ENCODE measurements at regions not wholly inside any gene's neighbourhood (a gene's known extent, or its start where the extent isn't known, plus 50 kb on each side); places are given as distances from the start of the nearest gene placed in this dataset.

GRCh38 chr2:3071685-3072263 is 305.8 kb downstream of the EIPR1 start:
- no peaks in the 10 kb centered on the region for H3K9me3 ChIP-seq (ENCODE audit: insufficient read depth, low read depth)
- no peaks in the 10 kb centered on the region for H4K20me1 ChIP-seq (ENCODE audit: insufficient read depth)
- H3K27ac ChIP-seq = no peak overlapping the region
- no peak overlapping the region for H2AFZ ChIP-seq
- intact Hi-C loops (cut with micrococcal nuclease; ENCODE audit: unreplicated experiment) = no loop called here
- H3K36me3 ChIP-seq (ENCODE audit: low read depth) = no peaks in the 10 kb centered on the region
- no peak for DNase-seq
- ChIA-PET CTCF (interaction anchor here (0.7 kb wide), 1 partner anchor 16 kb away, joined by 3 read pairs; no protein-coding TSS in a partner anchor), POLR2A (ENCODE audit: unreplicated experiment) (no interaction called here)
- H3K4me3 ChIP-seq = no peak overlapping the region
- no TSS peak for BruUV-seq (replicated peaks)
- no peak overlapping the region for H3K4me2 ChIP-seq
- H3K9me2 ChIP-seq (ENCODE audit: insufficient read depth) = no peaks in the 10 kb centered on the region
- TF ChIP-seq CTCF (conservative IDR thresholded peaks at IDR 0.05) (no peak), EZH2 (IDR thresholded peaks at IDR 0.05; ENCODE audit: low read depth) (no peak)
- peaks cover 97% of the 10 kb centered on the region for H3K27me3 ChIP-seq (ENCODE audit: insufficient read depth, low read depth)
- H3F3A ChIP-seq (ENCODE audit: insufficient read depth, low read depth) = no peaks in the 10 kb centered on the region
- no peaks in the 10 kb centered on the region for H3K4me1 ChIP-seq (replicated peaks; ENCODE audit: insufficient read depth)
- H3K79me2 ChIP-seq (ENCODE audit: low read depth) = no peaks in the 10 kb centered on the region

DNA sequence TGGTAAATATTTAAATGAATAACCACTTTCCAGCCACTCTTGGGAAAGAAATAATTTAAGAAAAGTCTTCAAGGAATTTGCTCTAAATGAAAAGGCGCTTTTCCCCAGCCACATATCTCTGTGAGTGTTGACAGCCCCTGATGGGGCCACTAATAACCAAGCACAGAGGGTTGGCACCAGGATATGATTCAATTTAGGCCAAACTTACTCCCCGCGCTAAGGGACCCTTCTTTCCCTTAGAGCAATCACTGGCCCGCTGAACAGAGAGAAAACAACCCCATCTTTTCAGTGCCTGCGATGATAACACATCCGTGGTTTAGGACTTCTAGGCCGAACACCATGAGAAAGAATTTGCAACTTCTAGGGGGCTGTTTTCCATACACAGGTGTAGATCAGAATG is 310.8 kb downstream of the EIPR1 start:
- Histone ChIP-seq H3K4me1 (replicated peaks; ENCODE audit: insufficient read depth) (no peaks in the 10 kb centered on the region), H3F3A (ENCODE audit: insufficient read depth, low read depth) (no peaks in the 10 kb centered on the region), H3K4me3 (no peak overlapping the region), H3K27ac (no peak overlapping the region), H3K9me2 (ENCODE audit: insufficient read depth) (no peaks in the 10 kb centered on the region), H3K79me2 (ENCODE audit: low read depth) (no peaks in the 10 kb centered on the region), H3K27me3 (ENCODE audit: insufficient read depth, low read depth) (peaks cover 97% of the 10 kb centered on the region), H4K20me1 (ENCODE audit: insufficient read depth) (no peaks in the 10 kb centered on the region), H3K9me3 (ENCODE audit: insufficient read depth, low read depth) (no peaks in the 10 kb centered on the region), H2AFZ (no peak overlapping the region), H3K36me3 (ENCODE audit: low read depth) (no peaks in the 10 kb centered on the region), H3K4me2 (no peak overlapping the region)
- no peak for DNase-seq
- POLR2A ChIA-PET (ENCODE audit: unreplicated experiment) = no interaction called here
- CTCF ChIA-PET = no interaction called here
- intact Hi-C loops (cut with micrococcal nuclease; ENCODE audit: unreplicated experiment) = no loop called here
- no peak for TF ChIP-seq CTCF (conservative IDR thresholded peaks at IDR 0.05)
- no peak for TF ChIP-seq EZH2 (IDR thresholded peaks at IDR 0.05; ENCODE audit: low read depth)
- BruUV-seq (replicated peaks) = no TSS peak

- ChIA-PET POLR2A (ENCODE audit: unreplicated experiment) (no interaction called here), CTCF (no interaction called here)
- no peaks in the 10 kb centered on the region for H3K4me1 ChIP-seq (replicated peaks; ENCODE audit: insufficient read depth)
- intact Hi-C loops (cut with micrococcal nuclease; ENCODE audit: unreplicated experiment) = no loop called here
- no peaks in the 10 kb centered on the region for H3K9me3 ChIP-seq (ENCODE audit: insufficient read depth, low read depth)
- no peak overlapping the region for H3K4me3 ChIP-seq
- no peak overlapping the region for H3K4me2 ChIP-seq
- H3K9me2 ChIP-seq (ENCODE audit: insufficient read depth) = no peaks in the 10 kb centered on the region
- no peaks in the 10 kb centered on the region for H4K20me1 ChIP-seq (ENCODE audit: insufficient read depth)
- no peak overlapping the region for H2AFZ ChIP-seq
- H3K36me3 ChIP-seq (ENCODE audit: low read depth) = no peaks in the 10 kb centered on the region
- no peaks in the 10 kb centered on the region for H3K79me2 ChIP-seq (ENCODE audit: low read depth)
- no peak overlapping the region for H3K27ac ChIP-seq
- no peaks in the 10 kb centered on the region for H3F3A ChIP-seq (ENCODE audit: insufficient read depth, low read depth)
- TF ChIP-seq EZH2 (IDR thresholded peaks at IDR 0.05; ENCODE audit: low read depth) (no peak), CTCF (conservative IDR thresholded peaks at IDR 0.05) (no peak)
- no TSS peak for BruUV-seq (replicated peaks)
- H3K27me3 ChIP-seq (ENCODE audit: insufficient read depth, low read depth) = peaks cover 97% of the 10 kb centered on the region
- no peak for DNase-seq
Measured at GRCh38 chr2:3065928-3066327, 311.7 kb downstream of the EIPR1 start.

All from PC-9 (cell line).